Bronchial epithelial cell (primary cell): ENCODE measurements at regions not wholly inside any gene's neighbourhood (a gene's known extent, or its start where the extent isn't known, plus 50 kb on each side); places are given as distances from the start of the nearest gene placed in this dataset.

Experiments
- DNase-seq: peaks from one replicate; pipeline ENCODE4 v3.0.0-alpha.2; 2010; ENCODE audit warnings: low read depth
- FAIRE-seq: peaks from 2 replicates; lab custom pipeline; 2011; peaks lifted over from hg19 to GRCh38; lab: Jason Lieb, UNC
- H3K27me3 ChIP-seq: 2 replicates; pipeline ENCODE4 v1.5.1; 2011; ENCODE audit warnings: low read length; ENCODE audit not compliant: control insufficient read depth, insufficient read depth
- H3K36me3 ChIP-seq: 2 replicates; pipeline ENCODE4 v1.5.1; 2011; ENCODE audit warnings: low read length; ENCODE audit not compliant: control insufficient read depth, insufficient read depth
- H3K4me3 ChIP-seq: 2 replicates; pipeline ENCODE4 v1.5.1; 2011; ENCODE audit warnings: mild to moderate bottlenecking, low read depth, low read length, control low read depth
- CTCF ChIP-seq: IDR thresholded peaks from 2 replicates; pipeline ENCODE4 v1.5.1; 2011; ENCODE audit warnings: mild to moderate bottlenecking, moderate library complexity, low read length, control low read depth, inconsistent platforms; ENCODE audit not compliant: insufficient read depth, severe bottlenecking

DNA sequence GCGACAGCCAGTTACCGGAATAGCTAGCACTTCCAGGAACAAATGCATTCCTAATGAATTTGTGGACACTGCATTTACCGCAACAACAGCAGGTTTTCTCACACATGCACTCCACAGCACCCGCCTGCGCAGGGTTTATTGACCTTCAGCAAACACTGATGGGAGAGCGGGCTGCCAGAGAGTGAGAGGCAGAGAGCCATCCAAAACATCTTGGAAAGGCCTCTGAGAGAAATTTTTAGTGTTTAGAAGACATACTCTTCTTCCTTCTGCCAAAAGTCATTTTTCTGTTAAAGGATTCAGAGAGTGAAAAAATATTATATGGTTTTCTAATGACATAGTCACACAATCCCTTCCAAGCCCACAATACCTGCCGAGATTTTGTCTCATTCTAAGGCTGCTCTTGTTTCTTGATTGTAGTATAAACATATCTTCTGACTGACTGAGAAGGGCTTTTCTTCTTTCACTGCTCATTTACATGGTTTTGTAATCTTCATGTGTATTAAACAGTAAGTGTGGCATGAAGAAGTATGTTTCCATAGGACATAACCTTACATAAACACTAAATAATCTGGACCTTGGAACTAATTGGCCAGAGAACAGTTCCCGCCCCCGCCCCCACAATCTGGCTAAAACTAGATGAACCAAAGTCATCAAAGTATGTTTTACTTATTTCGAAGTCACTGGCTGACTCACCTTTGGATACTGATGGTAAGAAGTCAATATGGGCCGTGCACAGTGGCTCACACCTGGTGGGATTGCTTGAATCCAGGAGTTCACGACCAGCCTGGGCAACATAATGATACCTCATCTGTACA lies 432.5 kb upstream of the MEF2C start:
- Histone ChIP-seq H3K27me3 (no peaks in the 10 kb centered on the region), H3K4me3 (no peak overlapping the region), H3K36me3 (no peaks in the 10 kb centered on the region)
- no peak for FAIRE-seq
- peak; percentile 70 for DNase-seq
- no peak for TF ChIP-seq CTCF

DNA sequence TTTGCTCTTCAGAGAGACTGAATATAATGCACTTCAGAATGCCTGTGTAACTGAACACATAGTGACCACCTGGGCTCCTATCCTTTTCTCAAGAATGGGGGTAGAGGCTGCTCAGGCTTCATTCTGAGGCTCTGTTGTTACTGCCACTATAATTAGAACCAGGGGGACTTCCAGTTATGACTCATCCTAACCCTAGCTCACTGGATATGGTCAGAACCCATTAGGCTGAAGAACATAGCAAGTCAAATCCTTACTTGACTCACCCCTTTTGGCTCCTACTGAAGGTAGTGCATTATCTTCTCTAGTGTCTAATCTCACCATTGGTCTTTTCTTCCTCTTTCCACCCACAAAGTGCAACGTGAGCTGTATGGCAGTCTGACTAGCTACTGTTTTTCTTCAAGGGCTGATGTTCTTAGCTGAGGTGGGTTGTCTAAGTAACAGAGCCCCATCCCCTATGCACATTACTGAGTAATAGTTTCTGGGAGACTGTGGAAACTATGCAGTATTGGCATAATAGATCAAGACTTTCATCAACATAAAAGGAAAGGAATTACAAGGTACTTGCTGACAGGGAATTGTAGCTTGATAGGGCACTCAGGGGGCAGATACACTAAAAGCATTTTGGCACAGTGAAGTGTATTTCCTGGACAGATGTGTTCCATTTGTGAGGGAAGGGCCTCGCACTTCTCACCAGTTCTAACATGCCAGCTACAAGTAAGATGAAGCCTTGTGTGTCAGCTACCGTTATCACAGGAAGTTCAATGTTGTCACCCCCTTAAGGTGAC lies 431.0 kb upstream of the MEF2C start:
- TF ChIP-seq CTCF = no peak
- DNase-seq = peak; percentile 86
- no peak for FAIRE-seq

DNA sequence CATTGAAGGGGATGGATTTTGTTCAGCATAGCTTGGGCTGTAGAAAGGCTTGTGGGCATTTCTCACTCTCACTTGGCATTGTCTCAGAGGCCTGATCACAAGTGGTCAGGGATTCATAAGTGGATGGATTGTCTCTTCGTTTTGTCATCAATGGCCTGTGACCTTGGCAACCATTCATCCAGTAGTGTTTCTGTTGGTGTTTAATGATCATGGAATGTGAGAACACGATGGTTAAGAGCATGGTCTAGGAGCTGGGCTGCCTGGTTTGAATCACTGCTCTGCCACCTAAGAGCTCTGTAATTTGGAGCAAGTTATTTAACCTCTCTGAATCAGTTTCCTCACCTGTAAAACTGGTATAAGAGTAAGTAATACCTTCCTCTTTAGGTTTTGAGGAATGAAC lies 430.1 kb upstream of the MEF2C start:
- H3K27me3 ChIP-seq = no peaks in the 10 kb centered on the region
- H3K36me3 ChIP-seq = no peaks in the 10 kb centered on the region
- FAIRE-seq (peak; percentile 40), DNase-seq (peak; percentile 95)
- TF ChIP-seq CTCF = no peak
- H3K4me3 ChIP-seq = no peak overlapping the region

More for the DNA sequence above, 431.0 kb upstream of the MEF2C start:
- Histone ChIP-seq H3K36me3 (no peaks in the 10 kb centered on the region), H3K4me3 (no peak overlapping the region), H3K27me3 (no peaks in the 10 kb centered on the region)

DNA sequence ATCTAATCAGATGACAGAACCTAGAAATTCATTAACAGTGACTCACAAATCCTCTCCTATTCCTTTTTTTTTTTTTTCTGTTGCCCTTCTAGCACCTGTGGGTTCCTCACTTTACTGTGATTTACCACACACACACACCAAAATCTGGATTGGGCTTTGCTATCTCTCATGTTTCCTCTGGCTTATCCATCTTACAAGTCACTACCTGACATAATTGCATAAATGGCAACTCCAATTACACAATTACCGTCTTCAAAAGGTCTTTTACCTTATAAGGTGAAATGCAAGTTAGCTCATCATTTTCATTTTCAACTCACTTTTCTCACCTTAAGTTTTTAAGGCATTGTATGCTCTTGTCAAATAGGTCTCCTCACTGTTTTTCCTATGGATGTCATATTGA lies 426.3 kb upstream of the MEF2C start:
- Histone ChIP-seq H3K4me3 (no peak overlapping the region), H3K27me3 (no peaks in the 10 kb centered on the region), H3K36me3 (no peaks in the 10 kb centered on the region)
- FAIRE-seq = no peak
- DNase-seq = peak; percentile 84
- TF ChIP-seq CTCF = no peak

- Histone ChIP-seq H3K36me3 (no peaks in the 10 kb centered on the region), H3K27me3 (no peaks in the 10 kb centered on the region), H3K4me3 (no peak overlapping the region)
- DNase-seq (no peak), FAIRE-seq (no peak)
- TF ChIP-seq CTCF = no peak
Measured at GRCh38 chr5:89308606-89309040, 425.6 kb upstream of the MEF2C start.
